ENCODE measurements at regions not wholly inside any gene's neighbourhood (a gene's known extent, or its start where the extent isn't known, plus 50 kb on each side); places are given as distances from the start of the nearest gene placed in this dataset.

- H3K9me3 Mint-ChIP-seq = no peaks in the 10 kb centered on the region
- no peak overlapping the region for H3K4me3 Mint-ChIP-seq
- no peaks in the 10 kb centered on the region for H3K36me3 Mint-ChIP-seq (ENCODE audit: low read depth)
- no peaks in the 10 kb centered on the region for H3K27me3 Mint-ChIP-seq
- no peaks in the 10 kb centered on the region for H3K4me1 Mint-ChIP-seq (ENCODE audit: low read depth)
- intact Hi-C loops (cut with micrococcal nuclease) = no loop called here
- no peak overlapping the region for H3K27ac Mint-ChIP-seq
These were observed 128.4 kb downstream of the BUD13 start for GRCh38 chr11:116644201-116644940.

DNA sequence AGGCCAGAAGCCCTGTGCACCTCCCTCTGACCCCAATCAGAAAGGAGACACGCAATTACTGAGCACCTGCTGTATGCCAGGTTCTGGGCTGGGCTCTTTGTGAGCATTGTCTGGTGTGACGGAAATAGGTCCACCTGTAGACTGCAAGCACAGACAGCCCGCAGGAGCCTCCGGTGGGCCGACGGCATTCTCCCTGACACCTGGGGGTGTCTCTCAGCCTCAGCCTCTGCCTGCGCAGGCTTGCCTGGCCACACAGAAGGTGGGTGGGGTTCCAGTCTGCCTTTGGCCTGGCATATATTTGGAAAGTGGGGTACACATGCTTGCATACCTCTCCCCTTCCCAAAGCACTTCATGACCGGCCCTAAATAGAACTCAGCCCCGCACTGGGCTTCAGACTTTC, 129.3 kb downstream of the BUD13 start:
- H3K9me3 Mint-ChIP-seq = no peaks in the 10 kb centered on the region
- H3K27ac Mint-ChIP-seq = no peak overlapping the region
- intact Hi-C loops (cut with micrococcal nuclease) = no loop called here
- no peaks in the 10 kb centered on the region for H3K4me1 Mint-ChIP-seq (ENCODE audit: low read depth)
- H3K4me3 Mint-ChIP-seq = no peak overlapping the region
- no peaks in the 10 kb centered on the region for H3K36me3 Mint-ChIP-seq (ENCODE audit: low read depth)
- no peaks in the 10 kb centered on the region for H3K27me3 Mint-ChIP-seq

GRCh38 chr11:116642902-116643301, 129.9 kb downstream of the BUD13 start:
- Mint-ChIP-seq H3K36me3 (ENCODE audit: low read depth) (no peaks in the 10 kb centered on the region), H3K9me3 (no peaks in the 10 kb centered on the region), H3K27ac (no peak overlapping the region), H3K4me3 (no peak overlapping the region), H3K4me1 (ENCODE audit: low read depth) (no peaks in the 10 kb centered on the region), H3K27me3 (no peaks in the 10 kb centered on the region)
- intact Hi-C loops (cut with micrococcal nuclease) = no loop called here

- intact Hi-C loops (cut with micrococcal nuclease) = no loop called here
- no peaks in the 10 kb centered on the region for H3K36me3 Mint-ChIP-seq (ENCODE audit: low read depth)
- H3K4me1 Mint-ChIP-seq (ENCODE audit: low read depth) = no peaks in the 10 kb centered on the region
- no peaks in the 10 kb centered on the region for H3K27me3 Mint-ChIP-seq
- H3K4me3 Mint-ChIP-seq = no peak overlapping the region
- no peak overlapping the region for H3K27ac Mint-ChIP-seq
- no peaks in the 10 kb centered on the region for H3K9me3 Mint-ChIP-seq
These were observed 130.3 kb downstream of the BUD13 start for GRCh38 chr11:116642481-116642880.

- intact Hi-C loops (cut with micrococcal nuclease) = no loop called here
- Mint-ChIP-seq H3K4me1 (ENCODE audit: low read depth) (no peaks in the 10 kb centered on the region), H3K36me3 (ENCODE audit: low read depth) (no peaks in the 10 kb centered on the region), H3K4me3 (no peak overlapping the region), H3K9me3 (no peaks in the 10 kb centered on the region), H3K27ac (no peak overlapping the region), H3K27me3 (no peaks in the 10 kb centered on the region)
These were observed 131.2 kb downstream of the BUD13 start for GRCh38 chr11:116641561-116642045.

DNA sequence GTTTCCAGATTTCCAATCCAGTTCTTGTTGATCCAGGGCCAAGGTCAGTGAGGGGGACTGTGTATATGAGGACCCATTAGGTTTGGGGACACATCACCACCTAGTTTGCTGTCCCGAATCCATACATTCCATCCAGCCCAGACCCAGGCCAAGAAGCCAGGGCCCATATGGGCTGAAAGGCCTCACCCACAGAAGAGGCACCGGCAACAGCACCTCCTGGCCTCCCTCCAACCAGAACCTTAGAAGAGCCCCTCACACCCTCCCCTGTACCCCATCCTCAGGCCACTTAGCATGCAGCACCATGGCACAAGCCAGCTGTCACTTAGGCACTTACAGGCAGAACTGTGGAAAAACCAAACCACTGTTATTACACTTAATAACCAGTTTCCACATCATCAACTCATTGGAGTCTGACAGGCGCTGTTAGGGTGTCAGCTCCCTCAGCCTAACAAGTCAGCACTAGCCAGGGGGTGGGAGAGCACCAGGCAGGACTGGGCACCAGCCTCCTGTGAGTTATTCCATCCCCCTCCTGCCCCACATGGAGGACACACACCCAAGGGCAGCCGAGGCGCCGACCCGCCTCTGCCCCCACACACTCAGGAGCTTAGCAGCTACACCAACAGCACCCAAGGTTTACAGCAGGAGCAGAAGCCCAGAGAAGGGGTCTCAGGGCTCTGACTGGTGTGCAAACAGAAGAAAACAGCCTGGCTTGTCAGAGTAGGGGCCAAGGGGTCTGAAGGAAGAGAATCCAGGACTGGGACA, 132.0 kb downstream of the BUD13 start:
- H3K4me1 Mint-ChIP-seq (ENCODE audit: low read depth) = no peaks in the 10 kb centered on the region
- H3K9me3 Mint-ChIP-seq = no peaks in the 10 kb centered on the region
- no peak overlapping the region for H3K27ac Mint-ChIP-seq
- H3K36me3 Mint-ChIP-seq (ENCODE audit: low read depth) = no peaks in the 10 kb centered on the region
- intact Hi-C loops (cut with micrococcal nuclease) = no loop called here
- no peak overlapping the region for H3K4me3 Mint-ChIP-seq
- no peaks in the 10 kb centered on the region for H3K27me3 Mint-ChIP-seq

DNA sequence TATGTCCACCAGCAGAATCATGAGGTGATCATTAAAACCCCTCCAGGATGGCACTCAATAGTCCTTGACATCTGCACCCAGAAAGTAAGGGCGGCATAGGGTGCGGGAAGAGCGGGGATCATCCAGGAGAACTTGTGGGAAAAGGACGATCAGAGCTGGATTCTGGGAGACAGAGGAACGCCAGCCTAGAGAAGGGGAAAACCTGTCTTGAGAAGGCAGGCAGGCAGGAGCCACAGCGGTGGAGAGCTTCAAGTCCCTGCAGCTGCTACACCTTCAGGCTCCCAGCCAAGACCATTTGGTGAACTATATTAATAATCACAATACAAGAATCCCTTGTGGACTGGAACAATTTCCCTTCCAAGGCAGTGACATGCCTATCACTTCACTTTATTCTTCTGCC, 134.3 kb downstream of the BUD13 start:
- no peak overlapping the region for H3K4me3 Mint-ChIP-seq
- H3K9me3 Mint-ChIP-seq = no peaks in the 10 kb centered on the region
- H3K27me3 Mint-ChIP-seq = peaks cover 1% of the 10 kb centered on the region
- intact Hi-C loops (cut with micrococcal nuclease) = no loop called here
- no peaks in the 10 kb centered on the region for H3K36me3 Mint-ChIP-seq (ENCODE audit: low read depth)
- no peaks in the 10 kb centered on the region for H3K4me1 Mint-ChIP-seq (ENCODE audit: low read depth)
- H3K27ac Mint-ChIP-seq = no peak overlapping the region

GRCh38 chr11:116637766-116638165, 135.0 kb downstream of the BUD13 start:
- no peaks in the 10 kb centered on the region for H3K36me3 Mint-ChIP-seq (ENCODE audit: low read depth)

GRCh38 chr11:116636341-116636929, 136.4 kb downstream of the BUD13 start:
- Mint-ChIP-seq H3K27ac (no peak overlapping the region), H3K4me1 (ENCODE audit: low read depth) (no peaks in the 10 kb centered on the region), H3K4me3 (no peak overlapping the region), H3K27me3 (peaks cover 1% of the 10 kb centered on the region), H3K36me3 (ENCODE audit: low read depth) (no peaks in the 10 kb centered on the region), H3K9me3 (no peaks in the 10 kb centered on the region)
- intact Hi-C loops (cut with micrococcal nuclease) = no loop called here

More at GRCh38 chr11:116637766-116638165, 135.0 kb downstream of the BUD13 start:
- H3K27ac Mint-ChIP-seq = no peak overlapping the region
- H3K27me3 Mint-ChIP-seq = peaks cover 1% of the 10 kb centered on the region
- no peaks in the 10 kb centered on the region for H3K9me3 Mint-ChIP-seq
- no peak overlapping the region for H3K4me3 Mint-ChIP-seq
- H3K4me1 Mint-ChIP-seq (ENCODE audit: low read depth) = no peaks in the 10 kb centered on the region
- intact Hi-C loops (cut with micrococcal nuclease) = no loop called here

DNA sequence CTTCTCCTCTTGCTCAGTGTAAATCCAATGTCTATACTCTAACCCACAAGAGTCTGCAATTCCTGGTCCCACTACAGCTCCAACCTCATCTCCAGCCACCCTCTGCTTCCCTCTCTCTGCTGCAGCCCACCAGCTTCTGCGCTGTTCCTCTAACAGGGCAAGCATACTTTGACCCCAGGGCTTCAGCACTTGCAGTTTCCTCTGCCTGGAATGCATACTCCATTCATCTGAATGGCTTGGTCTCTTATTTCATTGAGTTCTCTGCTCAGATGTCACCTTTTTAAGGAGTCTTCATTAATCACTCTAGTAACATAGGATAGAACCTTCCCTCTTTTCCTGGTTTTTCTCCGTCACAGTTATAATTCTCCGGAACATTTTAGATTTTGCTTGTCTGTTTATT, 141.6 kb downstream of the BUD13 start:
- Mint-ChIP-seq H3K27me3 (peaks cover 6% of the 10 kb centered on the region), H3K36me3 (ENCODE audit: low read depth) (no peaks in the 10 kb centered on the region), H3K27ac (no peak overlapping the region), H3K4me1 (ENCODE audit: low read depth) (no peaks in the 10 kb centered on the region), H3K4me3 (no peak overlapping the region), H3K9me3 (no peaks in the 10 kb centered on the region)
- intact Hi-C loops (cut with micrococcal nuclease) = no loop called here

- no peaks in the 10 kb centered on the region for H3K4me1 Mint-ChIP-seq (ENCODE audit: low read depth)
- no peaks in the 10 kb centered on the region for H3K9me3 Mint-ChIP-seq
- H3K4me3 Mint-ChIP-seq = no peak overlapping the region
- intact Hi-C loops (cut with micrococcal nuclease) = no loop called here
- H3K27me3 Mint-ChIP-seq = peaks cover 2% of the 10 kb centered on the region
- H3K36me3 Mint-ChIP-seq (ENCODE audit: low read depth) = no peaks in the 10 kb centered on the region
- no peak overlapping the region for H3K27ac Mint-ChIP-seq
These were observed 154.3 kb downstream of the BUD13 start for GRCh38 chr11:116618461-116618860.

GRCh38 chr11:116615211-116615865, 157.4 kb downstream of the BUD13 start:
- no peak overlapping the region for H3K27ac Mint-ChIP-seq
- H3K9me3 Mint-ChIP-seq = no peaks in the 10 kb centered on the region
- intact Hi-C loops (cut with micrococcal nuclease) = no loop called here
- no peaks in the 10 kb centered on the region for H3K27me3 Mint-ChIP-seq
- H3K36me3 Mint-ChIP-seq (ENCODE audit: low read depth) = no peaks in the 10 kb centered on the region
- no peak overlapping the region for H3K4me3 Mint-ChIP-seq
- no peaks in the 10 kb centered on the region for H3K4me1 Mint-ChIP-seq (ENCODE audit: low read depth)

GRCh38 chr11:116614306-116615210, 158.2 kb downstream of the BUD13 start:
- H3K4me1 Mint-ChIP-seq (ENCODE audit: low read depth) = no peaks in the 10 kb centered on the region
- H3K27me3 Mint-ChIP-seq = no peaks in the 10 kb centered on the region
- H3K36me3 Mint-ChIP-seq (ENCODE audit: low read depth) = no peaks in the 10 kb centered on the region
- H3K4me3 Mint-ChIP-seq = no peak overlapping the region
- no peaks in the 10 kb centered on the region for H3K9me3 Mint-ChIP-seq
- intact Hi-C loops (cut with micrococcal nuclease) = no loop called here
- H3K27ac Mint-ChIP-seq = no peak overlapping the region
